Body of pancreas (tissue), 4 donors: ENCODE measurements at regions not wholly inside any gene's neighbourhood (a gene's known extent, or its start where the extent isn't known, plus 50 kb on each side); places are given as distances from the start of the nearest gene placed in this dataset.

Source experiments
- CTCF ChIP-seq, 7 experiments: fragments of 450-650 bp in 4 of 7; fragments of 200-600 bp in 3 of 7; sonication (generic) in 3 of 7; IDR thresholded peaks; one replicate each; pipeline ENCODE4 v1.5.1; 2016 to 2019; ENCODE audit warnings: antibody characterized with exemption in 7 of 7
- POLR2A ChIP-seq, 3 donors: fragments of 450-650 bp; IDR thresholded peaks; one replicate each; pipeline ENCODE4 v1.6.1; 2016; ENCODE audit warnings: antibody characterized with exemption in 3 of 3, mild to moderate bottlenecking in 2 of 3

- no peak for TF ChIP-seq CTCF (IDR thresholded peaks at IDR 0.05)
- no peak for TF ChIP-seq POLR2A (IDR thresholded peaks at IDR 0.05)
These were observed 235.8 kb upstream of the ASIC2 start for GRCh38 chr17:33528846-33529245.
